CD14-positive monocyte (primary cell): ENCODE measurements at regions not wholly inside any gene's neighbourhood (a gene's known extent, or its start where the extent isn't known, plus 50 kb on each side); places are given as distances from the start of the nearest gene placed in this dataset.

Experiments
- DNase-seq, 3 donors: peaks; one replicate each; pipeline ENCODE4 v3.0.0-alpha.2; 2011 to 2022
- H2AFZ ChIP-seq: 2 replicates; pipeline ENCODE4 v1.6.0; 2012; ENCODE audit warnings: mild to moderate bottlenecking, low read depth, low read length, inconsistent platforms; ENCODE audit not compliant: insufficient read depth, poor library complexity, severe bottlenecking
- H3K27ac ChIP-seq, 2 donors: 1 replicate in 1 of 2; 2 replicates in 1 of 2; pipeline ENCODE4 v1.5.1; 2012 to 2013; ENCODE audit warnings: low read length in 2 of 2, control low read depth in 1 of 2, inconsistent platforms in 1 of 2, low read depth in 1 of 2, mild to moderate bottlenecking in 1 of 2
- H3K27me3 ChIP-seq, 2 donors: one replicate each; pipeline versions ENCODE4 v1.6.0 to v1.6.1; 2011 to 2013; ENCODE audit warnings: low read length in 2 of 2; ENCODE audit not compliant: control insufficient read depth in 2 of 2, insufficient read depth in 2 of 2
- H3K36me3 ChIP-seq, 2 donors: replicated peaks in 1 of 2; 1 replicate in 1 of 2; 2 replicates in 1 of 2; pipeline versions ENCODE4 v1.5.1 to v1.6.1; 2012 to 2013; ENCODE audit warnings: low read length in 2 of 2, control low read depth in 1 of 2, inconsistent platforms in 1 of 2, mild to moderate bottlenecking in 1 of 2; ENCODE audit not compliant: insufficient read depth in 2 of 2, control insufficient read depth in 1 of 2
- H3K4me1 ChIP-seq, 2 donors: 1 replicate in 1 of 2; 2 replicates in 1 of 2; pipeline versions ENCODE4 v1.5.1 to v1.6.1; 2012 to 2013; ENCODE audit warnings: low read length in 2 of 2, control low read depth in 1 of 2, inconsistent platforms in 1 of 2, mild to moderate bottlenecking in 1 of 2, moderate library complexity in 1 of 2; ENCODE audit not compliant: insufficient read depth in 2 of 2, control insufficient read depth in 1 of 2
- H3K4me2 ChIP-seq: replicated peaks from 2 replicates; pipeline ENCODE3; 2012; ENCODE audit warnings: low read length, moderate library complexity, mild to moderate bottlenecking; ENCODE audit not compliant: poor library complexity, severe bottlenecking; ENCODE audit errors: extremely low read depth
- H3K4me3 ChIP-seq, 3 experiments: fragments of 200-600 bp in 1 of 3; sonication (generic) in 1 of 3; replicated peaks in 1 of 3; 1 replicate in 2 of 3; 2 replicates in 1 of 3; pipeline ENCODE4 v1.5.1; 2011 to 2013; ENCODE audit warnings: low read length in 3 of 3, mild to moderate bottlenecking in 3 of 3, control low read depth in 2 of 3, low read depth in 2 of 3, inconsistent platforms in 1 of 3, moderate library complexity in 1 of 3
- H3K79me2 ChIP-seq: 2 replicates; pipeline ENCODE4 v1.6.0; 2012; ENCODE audit warnings: mild to moderate bottlenecking, control low read depth, inconsistent platforms, low read length, moderate library complexity; ENCODE audit not compliant: insufficient read depth
- H3K9ac ChIP-seq: 2 replicates; pipeline ENCODE4 v1.6.0; 2017; ENCODE audit warnings: low read length, mild to moderate bottlenecking; ENCODE audit not compliant: insufficient read depth, poor library complexity, severe bottlenecking
- H3K9me3 ChIP-seq, 2 donors: replicated peaks in 1 of 2; 1 replicate in 1 of 2; 2 replicates in 1 of 2; pipeline versions ENCODE4 v1.5.1 to v1.6.1; 2012 to 2013; ENCODE audit warnings: low read length in 2 of 2, control low read depth in 1 of 2; ENCODE audit not compliant: control insufficient read depth in 1 of 2, insufficient read depth in 1 of 2
- H4K20me1 ChIP-seq: 2 replicates; pipeline ENCODE4 v1.6.0; 2012; ENCODE audit warnings: mild to moderate bottlenecking, low read length, control low read depth, moderate library complexity; ENCODE audit not compliant: insufficient read depth
- H3K27ac Mint-ChIP-seq, 7 donors: one replicate each; pipeline ENCODE4 v1.8.0; 2020; ENCODE audit warnings: mild to moderate bottlenecking in 7 of 7, mixed read lengths in 7 of 7, moderate library complexity in 6 of 7, inconsistent platforms in 2 of 7
- H3K27me3 Mint-ChIP-seq, 3 donors: one replicate each; pipeline ENCODE4 v1.8.0; 2021 to 2022; ENCODE audit warnings: low read depth in 3 of 3, mild to moderate bottlenecking in 3 of 3, mixed read lengths in 3 of 3, moderate library complexity in 3 of 3, inconsistent platforms in 1 of 3
- H3K36me3 Mint-ChIP-seq, 2 donors: one replicate each; pipeline ENCODE4 v1.8.0; 2020; ENCODE audit warnings: mixed read lengths in 2 of 2, inconsistent platforms in 1 of 2, mild to moderate bottlenecking in 1 of 2
- H3K4me1 Mint-ChIP-seq: one replicate; pipeline ENCODE4 v1.8.0; 2020; ENCODE audit warnings: mild to moderate bottlenecking, mixed read lengths
- H3K4me3 Mint-ChIP-seq, 2 donors: one replicate each; pipeline ENCODE4 v1.8.0; 2020; ENCODE audit warnings: mild to moderate bottlenecking in 2 of 2, mixed read lengths in 2 of 2, moderate library complexity in 1 of 2
- H3K9me3 Mint-ChIP-seq, 7 donors: one replicate each; pipeline ENCODE4 v1.8.0; 2020 to 2022; ENCODE audit warnings: mixed read lengths in 7 of 7, mild to moderate bottlenecking in 6 of 7, moderate library complexity in 6 of 7, inconsistent platforms in 2 of 7
- WGBS: methylation state at CpG from one replicate; pipeline ENCODE4 v1.1.5; 2013; ENCODE audit warnings: missing lambda C conversion rate; ENCODE audit not compliant: insufficient coverage; 5-methylcytosine and 5-hydroxymethylcytosine counted together
- intact Hi-C, 2 donors: fragments of 100-400 bp; cut with micrococcal nuclease; formaldehyde crosslinking; loops; one replicate each; pipeline versions ENCODE4 v1.15.0 to v1.15.1; 2023
- TF ChIP-seq, protein P1 (sequence below): fragments of 200-600 bp; IDR thresholded peaks from one replicate; pipeline ENCODE4 v1.8.0; 2022; ENCODE audit warnings: antibody characterized with exemption, mild to moderate bottlenecking

DNA sequence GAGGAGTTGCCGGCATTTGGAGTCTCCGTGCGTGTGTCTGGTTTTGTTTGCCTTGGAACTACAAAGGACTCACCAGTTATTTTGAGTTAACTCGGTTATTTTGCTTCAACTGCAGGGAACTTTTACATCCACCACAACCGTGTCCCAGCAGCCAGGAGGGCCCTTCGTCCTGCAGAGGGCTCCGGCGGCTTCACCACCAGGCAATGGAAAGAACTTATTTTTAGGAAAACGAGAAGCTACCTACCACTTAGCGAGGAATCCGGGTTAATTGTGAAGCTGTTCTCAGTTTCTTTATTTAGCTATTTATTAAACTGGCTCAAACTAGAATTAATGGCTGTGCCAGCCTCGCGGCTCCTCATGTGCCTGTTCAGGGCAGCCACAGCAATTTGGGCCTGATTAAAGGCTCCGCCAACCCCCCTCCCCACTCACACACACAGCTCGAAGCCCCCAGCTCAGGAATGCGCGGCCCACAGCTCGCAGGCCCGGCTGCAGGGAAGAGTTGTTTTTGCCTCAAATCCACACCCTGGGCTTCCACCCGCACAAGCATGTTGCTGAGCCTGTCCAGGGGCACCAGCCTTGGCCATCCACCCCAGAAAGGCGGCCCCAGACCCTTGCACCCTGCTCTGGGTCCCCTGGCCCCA is 55.9 kb upstream of the FGF3 start:
- no peak for DNase-seq
- TF ChIP-seq, protein P1, sequence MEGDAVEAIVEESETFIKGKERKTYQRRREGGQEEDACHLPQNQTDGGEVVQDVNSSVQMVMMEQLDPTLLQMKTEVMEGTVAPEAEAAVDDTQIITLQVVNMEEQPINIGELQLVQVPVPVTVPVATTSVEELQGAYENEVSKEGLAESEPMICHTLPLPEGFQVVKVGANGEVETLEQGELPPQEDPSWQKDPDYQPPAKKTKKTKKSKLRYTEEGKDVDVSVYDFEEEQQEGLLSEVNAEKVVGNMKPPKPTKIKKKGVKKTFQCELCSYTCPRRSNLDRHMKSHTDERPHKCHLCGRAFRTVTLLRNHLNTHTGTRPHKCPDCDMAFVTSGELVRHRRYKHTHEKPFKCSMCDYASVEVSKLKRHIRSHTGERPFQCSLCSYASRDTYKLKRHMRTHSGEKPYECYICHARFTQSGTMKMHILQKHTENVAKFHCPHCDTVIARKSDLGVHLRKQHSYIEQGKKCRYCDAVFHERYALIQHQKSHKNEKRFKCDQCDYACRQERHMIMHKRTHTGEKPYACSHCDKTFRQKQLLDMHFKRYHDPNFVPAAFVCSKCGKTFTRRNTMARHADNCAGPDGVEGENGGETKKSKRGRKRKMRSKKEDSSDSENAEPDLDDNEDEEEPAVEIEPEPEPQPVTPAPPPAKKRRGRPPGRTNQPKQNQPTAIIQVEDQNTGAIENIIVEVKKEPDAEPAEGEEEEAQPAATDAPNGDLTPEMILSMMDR: no peak
- Histone ChIP-seq H2AFZ (no peak overlapping the region), H3K9me3 (no peaks in the 10 kb centered on the region), H3K9ac (no peak overlapping the region), H3K27ac (no peak overlapping the region), H3K4me2 (no peak overlapping the region), H3K4me1 (no peaks in the 10 kb centered on the region), H3K4me3 (no peak overlapping the region), H3K27me3 (no peaks in the 10 kb centered on the region), H3K79me2 (no peaks in the 10 kb centered on the region), H3K36me3 (no peaks in the 10 kb centered on the region), H4K20me1 (no peaks in the 10 kb centered on the region)
- H3K36me3 Mint-ChIP-seq: no peaks in the 10 kb centered on the region
- no peaks in the 10 kb centered on the region for H3K4me1 Mint-ChIP-seq
- no peak overlapping the region for H3K27ac Mint-ChIP-seq
- intact Hi-C loops: no loop called here
- peaks cover 3 to 13% (median 13%) of the 10 kb centered on the region in 3 donors for H3K27me3 Mint-ChIP-seq
- peaks cover 0 to 2% (median 0%) of the 10 kb centered on the region in 7 donors for H3K9me3 Mint-ChIP-seq
- no peak overlapping the region for H3K4me3 Mint-ChIP-seq
- 74% methylated on average over 17 of the region's 21 CpGs for WGBS

DNA sequence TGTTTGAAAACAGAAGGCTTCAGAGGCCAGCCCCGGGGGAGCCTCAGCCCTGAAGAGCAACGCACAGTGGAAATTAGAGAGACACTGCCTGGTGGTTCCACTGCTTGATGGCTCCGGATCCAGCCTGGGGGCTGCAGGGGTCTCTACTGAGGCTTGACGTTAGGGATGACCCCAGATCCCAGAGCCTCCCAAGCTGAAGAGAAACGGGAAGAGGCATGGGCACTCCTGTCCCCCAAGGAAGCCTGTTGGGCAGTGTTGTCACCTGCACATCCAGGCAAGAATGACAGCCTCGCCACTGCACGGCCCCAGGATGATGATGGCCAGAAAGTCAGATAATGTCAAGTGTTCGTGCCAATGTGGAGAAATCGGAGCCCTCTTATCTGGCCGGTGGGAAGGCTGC is 56.8 kb upstream of the FGF3 start:
- TF ChIP-seq, protein P1: no peak
- no peak overlapping the region for H3K27ac Mint-ChIP-seq
- no peak overlapping the region for H3K27ac ChIP-seq
- H3K9me3 ChIP-seq: no peaks in the 10 kb centered on the region
- H3K4me3 Mint-ChIP-seq: no peak overlapping the region
- no peaks in the 10 kb centered on the region for H3K36me3 Mint-ChIP-seq
- intact Hi-C loops: no loop called here
- whole genome bisulfite sequencing: 90% methylated on average over 9 of the region's 10 CpGs
- no peaks in the 10 kb centered on the region for H3K4me1 ChIP-seq
- no peaks in the 10 kb centered on the region for H3K36me3 ChIP-seq
- H3K27me3 ChIP-seq: no peaks in the 10 kb centered on the region
- no peak overlapping the region for H3K9ac ChIP-seq
- H3K4me3 ChIP-seq: no peak overlapping the region
- H4K20me1 ChIP-seq: no peaks in the 10 kb centered on the region
- no peak overlapping the region for H2AFZ ChIP-seq
- no peak overlapping the region for H3K4me2 ChIP-seq
- no peak for DNase-seq
- peaks cover 3 to 13% (median 13%) of the 10 kb centered on the region in 3 donors for H3K27me3 Mint-ChIP-seq
- H3K4me1 Mint-ChIP-seq: no peaks in the 10 kb centered on the region
- H3K9me3 Mint-ChIP-seq: peaks cover 0 to 2% (median 0%) of the 10 kb centered on the region in 7 donors
- H3K79me2 ChIP-seq: no peaks in the 10 kb centered on the region
